ENCODE measurements at regions not wholly inside any gene's neighbourhood (a gene's known extent, or its start where the extent isn't known, plus 50 kb on each side); places are given as distances from the start of the nearest gene placed in this dataset.
"Not testable (repeated sequence)": the region's sequence is repeated elsewhere in the genome, so short reads cannot be mapped to it uniquely, and the experiment has no call there.

DNA sequence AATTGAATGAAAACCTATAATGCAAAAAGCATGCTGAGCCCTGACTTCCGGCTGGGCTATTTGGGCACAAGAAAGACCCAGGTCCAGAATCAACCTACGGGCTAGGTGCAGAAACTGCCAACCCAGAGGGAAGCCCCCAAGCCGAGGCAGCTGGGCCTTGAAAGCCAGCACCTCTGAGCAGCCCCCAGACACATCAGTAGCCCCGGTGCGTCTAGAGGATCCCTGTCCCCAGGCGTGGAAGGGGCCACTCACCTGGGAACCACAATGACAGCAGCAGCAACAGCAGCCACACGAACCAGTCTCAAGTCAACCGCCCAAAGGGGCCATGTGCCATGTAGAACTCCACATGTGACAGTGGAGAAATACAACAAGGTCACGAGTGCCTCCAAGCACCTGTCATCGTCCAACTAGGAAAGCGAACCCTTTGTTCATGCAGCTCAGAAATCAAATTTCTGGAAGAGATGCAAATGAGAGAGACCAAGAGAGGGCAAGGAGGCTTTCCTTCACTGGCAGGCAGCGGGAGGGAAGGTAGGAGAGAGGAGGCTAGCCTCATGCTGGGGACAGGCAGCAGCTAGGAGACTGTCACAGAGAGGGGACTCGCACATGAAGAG lies 57.5 kb upstream of the CHST15 start:
- H3K36me3 ChIP-seq (ENCODE audit: low read depth), result no peaks in the 10 kb centered on the region
- H3K4me3 ChIP-seq, result no peak overlapping the region
- TF ChIP-seq, protein P1, sequence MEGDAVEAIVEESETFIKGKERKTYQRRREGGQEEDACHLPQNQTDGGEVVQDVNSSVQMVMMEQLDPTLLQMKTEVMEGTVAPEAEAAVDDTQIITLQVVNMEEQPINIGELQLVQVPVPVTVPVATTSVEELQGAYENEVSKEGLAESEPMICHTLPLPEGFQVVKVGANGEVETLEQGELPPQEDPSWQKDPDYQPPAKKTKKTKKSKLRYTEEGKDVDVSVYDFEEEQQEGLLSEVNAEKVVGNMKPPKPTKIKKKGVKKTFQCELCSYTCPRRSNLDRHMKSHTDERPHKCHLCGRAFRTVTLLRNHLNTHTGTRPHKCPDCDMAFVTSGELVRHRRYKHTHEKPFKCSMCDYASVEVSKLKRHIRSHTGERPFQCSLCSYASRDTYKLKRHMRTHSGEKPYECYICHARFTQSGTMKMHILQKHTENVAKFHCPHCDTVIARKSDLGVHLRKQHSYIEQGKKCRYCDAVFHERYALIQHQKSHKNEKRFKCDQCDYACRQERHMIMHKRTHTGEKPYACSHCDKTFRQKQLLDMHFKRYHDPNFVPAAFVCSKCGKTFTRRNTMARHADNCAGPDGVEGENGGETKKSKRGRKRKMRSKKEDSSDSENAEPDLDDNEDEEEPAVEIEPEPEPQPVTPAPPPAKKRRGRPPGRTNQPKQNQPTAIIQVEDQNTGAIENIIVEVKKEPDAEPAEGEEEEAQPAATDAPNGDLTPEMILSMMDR (IDR thresholded peaks at IDR 0.05), result no peak
- no peak for ATAC-seq
- intact Hi-C loops (cut with DNase I, micrococcal nuclease), result no loop called here
- no peaks in the 10 kb centered on the region for H3K9me3 ChIP-seq
- peaks cover 12% of the 10 kb centered on the region for H3K4me1 ChIP-seq (ENCODE audit: low read depth)
- DNase-seq, result no peak

- H3K9me3 ChIP-seq, result no peaks in the 10 kb centered on the region
- H3K4me3 ChIP-seq, result no peak overlapping the region
- TF ChIP-seq, protein P1 (IDR thresholded peaks at IDR 0.05), result no peak
- intact Hi-C loops (cut with DNase I, micrococcal nuclease), result no loop called here
- DNase-seq (no peak), ATAC-seq (no peak)
- no peaks in the 10 kb centered on the region for H3K36me3 ChIP-seq (ENCODE audit: low read depth)
- H3K4me1 ChIP-seq (ENCODE audit: low read depth), result peaks cover 12% of the 10 kb centered on the region
Observed at GRCh38 chr10:124150189-124150806, 56.9 kb upstream of the CHST15 start.

GRCh38 chr10:124149189-124150042 lies 56.0 kb upstream of the CHST15 start:
- H3K4me3 ChIP-seq, result no peak overlapping the region
- no peaks in the 10 kb centered on the region for H3K9me3 ChIP-seq
- TF ChIP-seq, protein P1 (IDR thresholded peaks at IDR 0.05), result no peak
- H3K4me1 ChIP-seq (ENCODE audit: low read depth), result peaks cover 12% of the 10 kb centered on the region
- ATAC-seq (no peak), DNase-seq (no peak)
- intact Hi-C loops (cut with DNase I, micrococcal nuclease), result no loop called here
- no peaks in the 10 kb centered on the region for H3K36me3 ChIP-seq (ENCODE audit: low read depth)

GRCh38 chr10:124148509-124149188 lies 55.3 kb upstream of the CHST15 start:
- DNase-seq; H3K36me3 ChIP-seq (ENCODE audit: low read depth); ATAC-seq; H3K4me3 ChIP-seq; H3K9me3 ChIP-seq; intact Hi-C loops (cut with DNase I, micrococcal nuclease): not testable (repeated sequence)
- H3K4me1 ChIP-seq (ENCODE audit: low read depth), result peaks cover 12% of the 10 kb centered on the region

- Histone ChIP-seq H3K36me3 (ENCODE audit: low read depth) (no peaks in the 10 kb centered on the region), H3K9me3 (no peaks in the 10 kb centered on the region), H3K4me1 (ENCODE audit: low read depth) (no peaks in the 10 kb centered on the region), H3K4me3 (no peak overlapping the region)
- no peak for DNase-seq
- ATAC-seq, result no peak
- intact Hi-C loops (cut with DNase I, micrococcal nuclease), result no loop called here
- TF ChIP-seq, protein P1 (IDR thresholded peaks at IDR 0.05), result no peak
Observed at GRCh38 chr10:124146483-124146882, 53.1 kb upstream of the CHST15 start.
